Mesothelial cell of epicardium (in vitro differentiated cells): ENCODE measurements at regions not wholly inside any gene's neighbourhood (a gene's known extent, or its start where the extent isn't known, plus 50 kb on each side); places are given as distances from the start of the nearest gene placed in this dataset.

Experiments used
- DNase-seq, 2 experiments: peaks; one replicate each; pipeline ENCODE4 v3.0.0; 2021; ENCODE audit warnings: low spot score in 2 of 2; ENCODE audit not compliant: unreplicated experiment in 2 of 2
- H3K27ac Mint-ChIP-seq: 2 replicates; pipeline ENCODE4 v1.8.0; 2021; ENCODE audit warnings: mixed read lengths
- H3K27me3 Mint-ChIP-seq: 2 replicates; pipeline ENCODE4 v1.8.0; 2021; ENCODE audit warnings: low read depth, mixed read lengths
- H3K36me3 Mint-ChIP-seq: 2 replicates; pipeline ENCODE4 v1.8.0; 2021; ENCODE audit warnings: mixed read lengths
- H3K4me1 Mint-ChIP-seq: 2 replicates; pipeline ENCODE4 v1.8.0; 2021; ENCODE audit warnings: mixed read lengths
- H3K4me3 Mint-ChIP-seq: 2 replicates; pipeline ENCODE4 v1.8.0; 2021; ENCODE audit warnings: mild to moderate bottlenecking, moderate library complexity, mixed read lengths
- H3K9me3 Mint-ChIP-seq: 2 replicates; pipeline ENCODE4 v1.8.0; 2021; ENCODE audit warnings: mixed read lengths
- CTCF ChIP-seq: fragments of 200-600 bp; sonication (generic); IDR thresholded peaks from one replicate; pipeline ENCODE4 v1.5.0; 2021; ENCODE audit warnings: antibody characterized with exemption; ENCODE audit not compliant: unreplicated experiment

- Mint-ChIP-seq H3K27ac (no peak overlapping the region), H3K4me3 (no peak overlapping the region), H3K9me3 (no peaks in the 10 kb centered on the region), H3K4me1 (peaks cover 23% of the 10 kb centered on the region), H3K36me3 (no peaks in the 10 kb centered on the region), H3K27me3 (peaks cover 15% of the 10 kb centered on the region)
- no peak for TF ChIP-seq CTCF
- no peak for DNase-seq
These were observed 301.5 kb downstream of the CLIC5 start for GRCh38 chr6:45714006-45714730.
